ENCODE measurements at regions not wholly inside any gene's neighbourhood (a gene's known extent, or its start where the extent isn't known, plus 50 kb on each side); places are given as distances from the start of the nearest gene placed in this dataset.

DNA sequence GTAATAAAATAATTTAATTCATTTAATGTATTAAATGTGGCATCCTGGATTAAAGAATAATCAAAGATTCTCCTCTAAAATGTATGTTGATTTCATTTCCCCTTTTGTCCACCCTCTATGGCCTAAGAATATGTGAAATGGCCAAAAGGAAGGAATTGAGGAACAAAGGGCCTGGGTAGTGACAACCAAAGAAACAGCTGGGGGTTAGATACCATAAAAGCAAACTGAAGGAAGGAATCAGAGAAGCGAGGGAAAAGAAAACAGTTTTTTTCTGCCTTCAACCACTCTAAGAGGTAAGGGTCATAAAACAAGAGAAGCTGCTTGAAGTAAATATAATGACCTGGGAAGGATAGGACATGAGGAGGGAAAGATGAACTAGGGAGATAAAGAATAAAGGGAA is 139.3 kb downstream of the FAM76B start:
- H3K27ac Mint-ChIP-seq: no peak overlapping the region
- TF ChIP-seq, protein P1, sequence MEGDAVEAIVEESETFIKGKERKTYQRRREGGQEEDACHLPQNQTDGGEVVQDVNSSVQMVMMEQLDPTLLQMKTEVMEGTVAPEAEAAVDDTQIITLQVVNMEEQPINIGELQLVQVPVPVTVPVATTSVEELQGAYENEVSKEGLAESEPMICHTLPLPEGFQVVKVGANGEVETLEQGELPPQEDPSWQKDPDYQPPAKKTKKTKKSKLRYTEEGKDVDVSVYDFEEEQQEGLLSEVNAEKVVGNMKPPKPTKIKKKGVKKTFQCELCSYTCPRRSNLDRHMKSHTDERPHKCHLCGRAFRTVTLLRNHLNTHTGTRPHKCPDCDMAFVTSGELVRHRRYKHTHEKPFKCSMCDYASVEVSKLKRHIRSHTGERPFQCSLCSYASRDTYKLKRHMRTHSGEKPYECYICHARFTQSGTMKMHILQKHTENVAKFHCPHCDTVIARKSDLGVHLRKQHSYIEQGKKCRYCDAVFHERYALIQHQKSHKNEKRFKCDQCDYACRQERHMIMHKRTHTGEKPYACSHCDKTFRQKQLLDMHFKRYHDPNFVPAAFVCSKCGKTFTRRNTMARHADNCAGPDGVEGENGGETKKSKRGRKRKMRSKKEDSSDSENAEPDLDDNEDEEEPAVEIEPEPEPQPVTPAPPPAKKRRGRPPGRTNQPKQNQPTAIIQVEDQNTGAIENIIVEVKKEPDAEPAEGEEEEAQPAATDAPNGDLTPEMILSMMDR (IDR thresholded peaks at IDR 0.05): no peak
- no peak overlapping the region for H3K4me3 Mint-ChIP-seq
- peaks cover 3% of the 10 kb centered on the region for H3K27me3 Mint-ChIP-seq
- ATAC-seq (no peak), DNase-seq (no peak)
- H3K36me3 Mint-ChIP-seq (ENCODE audit: low read depth): no peaks in the 10 kb centered on the region
- H3K9me3 Mint-ChIP-seq: no peaks in the 10 kb centered on the region
- ChIA-PET CTCF (interaction anchor here (1.5 to 2.1 kb wide), 2 partner anchors 10 to 55 kb away, joined by 4 to 9 read pairs; no protein-coding TSS in a partner anchor), POLR2A (no interaction called here)
- intact Hi-C loops (cut with micrococcal nuclease): no loop called here
- peaks cover 2% of the 10 kb centered on the region for H3K4me1 Mint-ChIP-seq (ENCODE audit: low read depth)

DNA sequence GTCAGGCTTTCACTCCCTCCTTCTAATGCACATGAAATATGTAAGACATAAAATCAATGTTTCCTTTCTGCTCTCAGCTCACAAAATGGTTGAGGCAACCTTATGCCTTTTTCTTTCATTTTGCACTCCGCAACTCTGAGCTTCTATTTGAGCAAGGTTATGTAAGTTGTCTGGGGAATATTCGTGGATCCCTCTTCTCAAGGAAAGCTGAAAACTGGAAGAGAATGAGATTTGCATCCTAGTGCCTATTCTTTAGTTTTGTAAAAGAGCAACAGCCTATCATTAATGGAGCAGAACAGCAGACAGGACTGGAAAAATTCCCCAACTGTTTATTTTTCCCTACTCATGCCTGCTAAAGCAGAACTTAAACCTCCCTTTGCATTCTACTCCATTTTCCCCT is 141.7 kb downstream of the FAM76B start:
- TF ChIP-seq, protein P1 (IDR thresholded peaks at IDR 0.05): no peak
- DNase-seq (no peak), ATAC-seq (no peak)
- no peak overlapping the region for H3K4me3 Mint-ChIP-seq
- no peaks in the 10 kb centered on the region for H3K36me3 Mint-ChIP-seq (ENCODE audit: low read depth)
- intact Hi-C loops (cut with micrococcal nuclease): no loop called here
- ChIA-PET POLR2A (no interaction called here), CTCF (interaction anchor here (1.3 kb wide), 1 partner anchor 57 kb away, joined by 3 read pairs; no protein-coding TSS in a partner anchor)
- H3K9me3 Mint-ChIP-seq: no peaks in the 10 kb centered on the region
- H3K27ac Mint-ChIP-seq: no peak overlapping the region
- peaks cover 3% of the 10 kb centered on the region for H3K27me3 Mint-ChIP-seq
- H3K4me1 Mint-ChIP-seq (ENCODE audit: low read depth): peaks cover 2% of the 10 kb centered on the region

DNA sequence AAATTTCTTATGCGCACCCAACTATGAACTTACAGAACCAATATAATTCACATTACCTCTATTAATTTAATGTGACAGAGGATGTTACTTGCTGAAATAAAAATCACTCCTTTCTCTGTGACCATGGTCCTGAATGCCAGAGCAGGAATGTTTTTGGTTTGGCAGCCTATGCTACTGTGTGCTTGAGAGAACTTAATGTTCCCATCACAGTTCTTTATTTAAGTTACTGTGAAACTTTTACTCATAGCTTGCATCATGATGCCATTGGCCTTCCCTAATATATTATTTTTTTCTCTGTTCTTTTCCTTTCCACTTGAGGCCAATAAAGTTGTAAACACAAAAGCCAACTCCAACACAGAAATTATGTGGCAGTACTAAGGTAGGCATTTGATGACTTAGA is 142.2 kb downstream of the FAM76B start:
- peaks cover 2% of the 10 kb centered on the region for H3K27me3 Mint-ChIP-seq
- POLR2A ChIA-PET: no interaction called here
- peaks cover 3% of the 10 kb centered on the region for H3K4me1 Mint-ChIP-seq (ENCODE audit: low read depth)
- ATAC-seq: no peak
- CTCF ChIA-PET: interaction anchor here (1.3 kb wide), 1 partner anchor 58 kb away, joined by 3 read pairs; no protein-coding TSS in a partner anchor
- intact Hi-C loops (cut with micrococcal nuclease): no loop called here
- TF ChIP-seq, protein P1 (IDR thresholded peaks at IDR 0.05): no peak
- no peak overlapping the region for H3K4me3 Mint-ChIP-seq
- DNase-seq: no peak
- H3K9me3 Mint-ChIP-seq: no peaks in the 10 kb centered on the region
- H3K27ac Mint-ChIP-seq: no peak overlapping the region
- no peaks in the 10 kb centered on the region for H3K36me3 Mint-ChIP-seq (ENCODE audit: low read depth)

DNA sequence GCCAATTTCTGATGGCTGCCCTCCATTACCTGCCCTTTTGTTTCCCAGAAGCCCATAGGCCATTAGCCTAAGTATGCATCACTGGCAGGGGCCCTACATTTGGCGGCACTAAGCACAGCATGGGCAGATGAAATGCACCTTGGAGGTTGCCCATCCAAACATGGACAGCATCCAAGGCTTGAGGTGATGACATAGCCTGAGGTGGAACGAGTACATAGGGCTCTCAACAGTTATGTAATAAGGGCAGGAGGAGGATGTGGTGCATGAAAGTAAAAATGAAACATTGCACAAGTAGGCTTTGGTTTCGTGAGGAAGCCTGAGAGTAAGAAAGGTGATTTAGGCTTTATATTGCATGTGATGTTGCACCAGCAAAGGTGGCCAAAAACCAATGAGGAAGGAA is 148.1 kb downstream of the FAM76B start:
- no peaks in the 10 kb centered on the region for H3K27me3 Mint-ChIP-seq
- peak; percentile 94 for ATAC-seq
- ChIA-PET CTCF (interaction anchor here (0.7 to 0.9 kb wide), 2 partner anchors 64 to 487 kb away, joined by 3 read pairs; no protein-coding TSS in a partner anchor), POLR2A (interaction anchor here (0.9 kb wide), 1 partner anchor 18 kb away, joined by 4 read pairs; no protein-coding TSS in a partner anchor)
- H3K27ac Mint-ChIP-seq: peak overlapping the region; percentile 77
- H3K4me1 Mint-ChIP-seq (ENCODE audit: low read depth): peaks cover 16% of the 10 kb centered on the region
- intact Hi-C loops (cut with micrococcal nuclease): no loop called here
- DNase-seq: peak; percentile 42
- TF ChIP-seq, protein P1 (IDR thresholded peaks at IDR 0.05): no peak
- H3K9me3 Mint-ChIP-seq: no peaks in the 10 kb centered on the region
- peaks cover 2% of the 10 kb centered on the region for H3K36me3 Mint-ChIP-seq (ENCODE audit: low read depth)
- no peak overlapping the region for H3K4me3 Mint-ChIP-seq

DNA sequence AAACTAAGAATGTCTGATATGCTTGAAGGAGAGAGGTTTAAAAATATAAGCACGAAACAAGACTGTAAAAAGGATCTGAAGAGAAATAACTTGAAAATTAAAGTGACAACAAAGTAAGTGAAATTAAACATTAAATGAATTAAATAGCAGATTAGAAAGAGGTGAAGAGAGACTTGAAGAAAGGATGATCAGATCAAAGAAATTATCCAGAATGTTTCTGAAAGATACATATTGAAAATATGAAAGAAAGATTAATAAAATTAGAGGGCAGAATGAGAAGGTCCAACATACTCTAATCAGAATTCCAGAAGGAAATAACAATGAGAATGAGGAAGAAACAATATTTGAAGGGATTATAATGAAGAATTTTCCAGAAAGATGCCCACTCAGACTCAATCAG is 151.1 kb downstream of the FAM76B start:
- Mint-ChIP-seq H3K27ac (no peak overlapping the region), H3K9me3 (no peaks in the 10 kb centered on the region), H3K36me3 (ENCODE audit: low read depth) (peaks cover 2% of the 10 kb centered on the region), H3K27me3 (no peaks in the 10 kb centered on the region), H3K4me1 (ENCODE audit: low read depth) (peaks cover 16% of the 10 kb centered on the region), H3K4me3 (no peak overlapping the region)
- TF ChIP-seq, protein P1 (IDR thresholded peaks at IDR 0.05): no peak
- intact Hi-C loops (cut with micrococcal nuclease): no loop called here
- ATAC-seq (no peak), DNase-seq (no peak)
- CTCF ChIA-PET: interaction anchor here (2.5 kb wide), 1 partner anchor 67 kb away, joined by 9 read pairs; no protein-coding TSS in a partner anchor
- POLR2A ChIA-PET: no interaction called here
